HG03139 (cell line): ENCODE measurements at regions not wholly inside any gene's neighbourhood (a gene's known extent, or its start where the extent isn't known, plus 50 kb on each side); places are given as distances from the start of the nearest gene placed in this dataset.
"Not testable (repeated sequence)": the region's sequence is repeated elsewhere in the genome, so short reads cannot be mapped to it uniquely, and the experiment has no call there.

Experiments
- ATAC-seq: cut with Tn5 transposase; IDR thresholded peaks from one replicate; pipeline ENCODE4 v1.9.1; 2021; ENCODE audit not compliant: unreplicated experiment

DNA sequence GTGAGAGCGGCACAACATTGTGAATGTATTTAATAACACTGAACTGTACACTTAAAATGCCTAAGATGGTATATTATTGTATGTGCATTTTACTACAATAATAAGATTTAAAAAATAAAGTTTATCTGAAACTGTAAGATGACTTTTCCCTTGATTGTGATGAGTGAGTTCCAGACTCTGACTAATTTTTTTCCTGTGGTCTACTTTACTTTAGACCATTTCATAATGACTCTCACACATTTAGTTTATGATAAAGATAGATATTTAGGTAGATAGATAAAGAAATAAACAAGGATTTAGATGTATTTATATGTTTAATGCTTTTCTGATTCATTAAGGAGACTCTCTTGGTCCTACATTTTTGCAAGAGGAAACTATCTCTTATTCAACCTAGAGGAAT lies 835.9 kb upstream of the SORCS1 start:
- ATAC-seq = no peak

DNA sequence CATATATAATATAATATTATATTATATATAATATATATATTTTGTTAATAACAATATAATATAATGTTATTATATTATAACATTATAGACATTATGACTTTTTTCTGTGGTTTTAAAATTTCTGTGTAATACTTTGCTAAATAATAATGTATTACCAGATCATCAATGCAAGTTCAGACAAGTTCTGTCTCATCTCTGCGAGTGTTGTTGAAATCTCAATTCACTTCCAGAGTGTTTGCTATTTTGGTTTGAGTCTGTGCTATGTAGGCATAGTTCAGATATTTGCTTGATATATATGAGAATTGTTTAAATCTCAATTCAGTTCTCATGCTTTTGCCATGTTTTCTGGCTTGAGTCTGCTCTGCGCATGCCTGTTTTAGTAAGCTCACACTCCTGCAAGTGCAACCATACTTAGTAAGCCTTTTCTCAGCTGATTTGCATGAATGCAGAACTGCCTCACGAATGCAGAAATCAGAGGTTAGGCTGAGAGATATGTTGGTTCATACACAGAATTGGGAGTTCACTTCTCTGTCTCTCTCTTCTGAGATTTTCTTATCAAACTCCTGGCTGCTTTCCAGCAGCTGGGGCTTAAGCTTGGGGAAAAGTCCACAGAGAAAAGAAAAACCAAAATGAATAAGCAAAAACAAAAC lies 830.2 kb upstream of the SORCS1 start:
- ATAC-seq = no peak

DNA sequence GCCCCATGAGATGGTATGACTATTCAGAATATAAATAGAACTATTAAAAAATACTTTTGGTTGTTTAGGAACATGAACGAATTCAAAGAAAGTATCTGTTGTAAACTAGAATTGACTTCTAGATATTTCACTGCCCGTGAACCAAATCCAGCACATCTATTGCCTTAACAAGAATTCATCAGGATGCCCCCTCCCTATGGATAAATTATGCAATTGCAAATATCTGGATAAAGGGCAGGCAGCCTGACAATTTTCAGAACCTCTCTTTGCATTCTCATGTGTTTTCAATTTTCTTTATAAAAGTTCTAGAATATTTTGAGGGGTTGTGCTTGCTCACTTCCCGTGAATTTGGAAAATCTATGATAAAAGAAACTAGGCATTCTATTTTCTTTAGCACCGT lies 822.1 kb upstream of the SORCS1 start:
- no peak for ATAC-seq

DNA sequence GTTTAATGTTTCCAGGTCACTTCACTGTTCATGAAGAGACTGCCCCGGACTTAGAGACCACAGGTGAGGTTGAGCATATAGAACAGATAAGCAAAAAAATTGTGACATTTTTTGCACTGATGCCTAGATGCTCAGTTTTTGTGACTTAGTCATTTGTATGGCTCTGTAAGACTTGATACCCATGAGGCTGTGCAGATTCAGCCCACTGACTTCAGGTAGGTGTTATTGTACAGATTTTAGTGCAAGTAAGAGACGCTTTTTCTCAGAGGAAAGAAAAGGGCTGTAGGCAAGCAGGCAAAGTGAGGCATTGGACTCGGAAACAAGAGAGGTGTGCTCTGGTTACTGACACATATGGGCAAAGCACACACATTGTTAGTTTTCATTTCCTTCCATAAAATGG lies 820.1 kb upstream of the SORCS1 start:
- no peak for ATAC-seq

DNA sequence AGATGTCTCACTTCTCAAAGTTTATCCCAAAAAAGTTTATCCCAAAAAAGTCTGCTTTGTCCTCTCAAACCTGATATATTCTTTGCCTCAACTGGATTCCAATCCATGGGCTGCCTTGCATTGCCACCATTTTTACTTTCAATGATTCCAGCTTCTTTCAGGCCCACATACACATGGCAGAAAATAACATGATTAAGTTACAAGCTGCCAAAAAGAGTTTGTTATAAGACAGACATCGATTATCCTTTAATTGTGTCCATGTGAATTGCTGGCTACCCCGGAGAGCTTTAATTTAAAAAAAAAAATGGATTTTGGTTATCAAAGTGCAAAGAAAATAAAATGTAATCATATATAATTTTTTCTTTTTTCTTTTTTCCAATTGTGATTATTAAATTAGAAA lies 819.6 kb upstream of the SORCS1 start:
- ATAC-seq = no peak

DNA sequence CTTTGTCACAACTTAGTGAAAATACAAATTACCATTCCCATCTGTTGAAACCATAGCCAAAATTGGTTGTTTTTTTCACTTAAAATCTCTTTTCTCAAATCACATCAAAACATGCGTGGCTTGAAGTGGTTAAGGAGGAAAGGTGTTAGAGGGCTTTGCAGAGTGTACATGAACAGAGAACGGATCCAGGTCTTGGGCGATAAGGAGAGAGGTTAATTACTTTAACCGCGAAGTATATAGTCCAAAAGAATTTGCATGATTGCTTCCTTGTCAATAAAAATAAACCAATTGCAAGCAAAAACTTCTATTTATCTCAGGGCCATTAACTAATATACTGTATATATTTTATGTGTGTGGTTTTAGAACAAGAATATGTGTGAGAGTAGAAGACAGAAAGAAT lies 813.9 kb upstream of the SORCS1 start:
- ATAC-seq = no peak

DNA sequence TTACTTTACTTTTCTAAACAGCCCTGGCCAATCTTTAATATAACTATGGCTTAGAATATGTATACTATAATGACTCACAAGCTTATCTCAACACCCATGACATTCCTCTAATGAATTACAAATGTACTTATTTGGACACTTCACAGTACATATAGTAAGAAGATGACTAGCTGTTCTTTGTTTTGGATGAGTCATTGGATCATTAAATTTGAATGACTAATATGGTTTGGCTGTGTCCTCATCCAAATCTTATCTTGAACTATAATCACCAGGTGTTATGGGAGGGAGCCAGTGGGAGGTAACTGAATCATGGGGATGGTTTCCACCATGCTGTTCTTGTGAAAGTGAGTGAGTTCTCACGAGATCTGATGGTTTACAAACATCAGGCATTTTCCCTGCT lies 807.5 kb upstream of the SORCS1 start:
- no peak for ATAC-seq

DNA sequence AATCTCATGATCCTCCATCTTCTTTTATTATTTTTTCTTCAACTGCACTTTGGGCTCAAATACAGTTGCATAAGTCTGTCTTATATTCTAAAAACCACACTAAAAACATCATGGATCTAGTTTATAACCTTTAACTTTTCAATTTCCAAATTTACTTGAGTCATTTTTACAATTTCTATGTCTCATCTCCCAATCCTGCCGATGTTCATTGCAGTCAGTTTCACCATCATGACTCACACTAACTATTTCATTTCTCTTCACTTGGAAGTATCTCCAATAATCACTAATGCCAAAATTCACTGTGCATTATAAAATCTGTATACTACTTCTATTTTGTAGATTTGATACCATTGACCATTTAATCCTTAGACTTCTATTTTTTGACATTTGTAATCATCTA lies 806.9 kb upstream of the SORCS1 start:
- ATAC-seq = no peak

DNA sequence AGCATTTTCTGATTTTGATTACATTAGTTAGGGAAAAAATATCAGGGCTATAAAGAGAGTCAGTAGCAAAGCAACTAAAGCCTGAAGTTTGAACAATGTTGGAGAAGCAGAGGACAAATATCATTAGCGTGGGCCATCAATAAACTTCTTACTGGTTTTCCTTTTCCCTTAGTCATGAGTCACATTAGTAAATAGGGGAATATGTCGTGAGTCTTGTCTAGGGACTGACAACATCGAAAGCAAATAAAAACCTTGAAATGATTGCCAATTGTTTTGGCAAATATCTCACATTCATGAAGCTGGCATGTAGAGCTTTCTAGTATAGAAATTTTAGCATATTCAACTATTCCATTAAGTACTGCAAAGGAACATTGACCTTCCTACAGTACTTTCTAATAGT lies 806.0 kb upstream of the SORCS1 start:
- ATAC-seq = no peak

DNA sequence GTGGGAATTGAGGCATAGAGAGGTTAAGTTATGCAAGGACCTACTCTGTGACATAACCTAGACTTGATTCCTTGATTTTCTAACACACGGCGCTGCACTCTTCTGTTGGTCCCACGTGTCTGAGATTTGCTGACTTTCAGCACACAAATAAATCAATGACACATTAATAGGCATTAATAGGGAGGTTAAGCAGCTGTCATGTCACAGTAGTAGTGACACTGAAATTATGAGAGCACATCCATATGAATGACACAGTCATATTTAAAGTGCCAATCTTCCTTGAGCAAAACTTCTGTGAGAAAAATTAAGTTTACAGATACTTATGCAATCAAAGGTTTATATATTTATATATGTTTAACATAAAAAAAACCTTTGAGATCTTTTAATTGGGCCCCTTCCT lies 805.4 kb upstream of the SORCS1 start:
- ATAC-seq = no peak

DNA sequence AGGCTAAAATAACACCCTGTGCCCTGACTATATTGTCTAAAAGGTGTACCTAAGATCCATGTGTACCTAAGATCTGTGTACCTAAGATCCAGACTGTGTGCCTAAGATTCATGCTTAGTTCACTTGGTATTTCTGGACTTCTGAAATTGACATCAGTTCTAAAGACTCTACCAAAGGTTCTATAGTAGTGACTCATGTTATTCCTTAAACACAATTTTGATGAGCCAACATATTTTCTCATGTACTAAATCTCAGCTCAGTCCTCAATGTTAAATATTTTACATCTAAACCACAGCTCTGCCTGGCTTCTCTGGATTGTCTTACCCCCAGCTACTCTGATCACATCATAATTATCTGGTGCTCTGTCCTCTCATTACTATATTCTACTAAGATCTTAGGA lies 802.3 kb upstream of the SORCS1 start:
- no peak for ATAC-seq

DNA sequence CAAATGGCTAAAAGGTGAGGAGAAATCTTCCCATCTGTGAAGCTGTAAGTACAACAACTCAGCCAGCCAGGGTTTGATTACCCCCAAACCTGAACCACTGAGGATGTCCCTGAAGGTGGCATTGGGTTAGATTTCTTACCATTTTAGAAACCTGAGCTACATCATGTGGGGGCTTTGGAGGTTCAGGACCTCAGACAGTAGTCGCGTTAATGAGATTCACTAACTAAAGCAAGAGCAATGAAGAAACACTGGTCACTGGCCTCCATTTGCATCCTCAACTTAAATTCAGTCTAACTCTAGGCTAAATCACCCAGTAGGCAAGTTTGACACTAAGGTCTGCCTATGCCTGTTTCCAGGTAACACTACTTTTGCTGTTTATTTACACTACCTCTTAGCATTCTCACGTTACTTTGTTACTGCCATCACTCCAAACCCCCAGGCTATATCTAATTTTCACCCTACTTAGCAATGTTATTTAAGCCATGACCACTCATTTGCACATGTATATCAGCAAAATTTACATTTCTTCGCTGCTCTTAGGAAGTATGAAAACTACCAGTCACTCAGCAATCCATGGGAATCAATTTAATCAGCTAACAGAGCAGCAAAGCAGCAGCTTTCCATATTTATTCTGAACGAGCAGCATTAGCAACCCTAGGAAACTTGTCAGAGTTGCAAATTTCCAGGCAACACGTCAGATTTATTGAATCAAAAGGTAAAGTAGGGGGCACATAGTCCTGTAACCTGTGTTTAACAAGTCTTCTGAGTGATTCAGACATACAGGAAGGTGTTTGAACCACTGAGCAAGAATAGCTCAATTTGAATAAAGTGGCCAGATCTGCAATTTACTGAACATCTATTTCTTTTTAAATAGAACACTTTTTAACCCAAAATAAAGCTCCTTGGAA lies 788.4 kb upstream of the SORCS1 start:
- no peak for ATAC-seq

DNA sequence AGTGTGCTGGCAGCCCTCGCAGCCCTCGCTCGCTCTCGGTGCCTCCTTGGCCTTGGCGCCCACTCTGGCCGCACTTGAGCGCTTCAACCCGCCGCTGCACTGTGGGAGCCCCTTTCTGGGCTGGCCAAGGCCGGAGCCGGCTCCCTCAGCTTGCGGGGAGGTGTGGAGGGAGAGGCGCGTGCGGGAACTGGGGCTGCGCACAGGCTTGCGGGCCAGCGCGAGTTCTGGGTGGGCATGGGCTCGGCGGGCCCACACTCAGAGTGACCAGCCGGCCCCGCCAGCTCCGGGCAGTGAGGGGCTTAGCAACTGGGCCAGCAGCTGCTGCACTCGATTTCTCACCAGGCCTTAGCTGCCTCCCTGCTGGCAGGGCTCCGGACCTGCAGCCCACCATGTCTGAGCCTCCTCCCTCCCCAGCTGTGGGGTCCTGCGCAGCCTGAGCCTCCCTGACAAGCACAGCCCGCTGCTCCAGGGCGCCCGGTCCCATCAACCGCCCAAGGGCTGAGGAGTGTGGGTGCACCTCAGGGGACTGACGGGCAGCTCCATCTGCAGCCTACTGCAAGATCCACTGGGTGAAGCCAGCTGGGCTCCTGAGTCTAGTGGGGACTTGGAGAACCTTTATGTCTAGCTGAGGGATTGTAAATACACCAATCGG lies 786.0 kb upstream of the SORCS1 start:
- ATAC-seq = not testable (repeated sequence)

DNA sequence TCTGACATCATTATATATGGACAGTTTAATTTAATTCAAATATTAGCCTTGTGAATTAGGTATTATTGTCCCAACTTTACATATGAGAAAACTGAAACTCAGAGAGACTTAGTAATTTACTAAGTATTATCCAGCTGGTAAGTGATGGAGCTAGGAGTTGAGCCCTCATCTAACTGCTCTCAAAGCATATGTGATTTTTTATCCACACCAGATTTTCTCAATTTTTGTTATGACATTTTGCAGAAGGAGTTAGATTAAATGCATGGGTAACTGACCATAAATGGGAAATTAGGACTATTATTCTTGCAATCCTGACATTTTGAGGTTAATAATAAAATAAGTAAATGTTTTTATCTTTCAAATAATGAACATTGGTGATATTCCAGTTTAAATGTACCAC lies 778.3 kb upstream of the SORCS1 start:
- no peak for ATAC-seq

DNA sequence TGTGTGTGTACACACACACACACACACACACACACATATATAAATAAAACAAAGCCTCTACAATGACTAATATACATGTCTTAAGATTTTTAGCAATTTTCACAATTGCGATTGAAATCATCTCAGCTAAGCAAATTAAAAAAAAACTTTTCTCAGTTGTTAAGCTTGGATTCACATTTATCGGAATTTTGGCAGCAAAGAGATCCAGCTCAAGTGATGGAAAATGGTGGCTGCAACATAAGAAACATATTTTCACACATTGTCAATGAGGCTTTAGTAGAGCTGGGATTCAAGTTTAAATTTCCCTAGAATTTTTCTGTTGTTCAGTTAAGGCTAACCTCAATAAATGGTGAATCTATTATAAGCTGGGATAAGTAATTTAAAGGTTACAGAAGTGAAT lies 768.6 kb upstream of the SORCS1 start:
- no peak for ATAC-seq

DNA sequence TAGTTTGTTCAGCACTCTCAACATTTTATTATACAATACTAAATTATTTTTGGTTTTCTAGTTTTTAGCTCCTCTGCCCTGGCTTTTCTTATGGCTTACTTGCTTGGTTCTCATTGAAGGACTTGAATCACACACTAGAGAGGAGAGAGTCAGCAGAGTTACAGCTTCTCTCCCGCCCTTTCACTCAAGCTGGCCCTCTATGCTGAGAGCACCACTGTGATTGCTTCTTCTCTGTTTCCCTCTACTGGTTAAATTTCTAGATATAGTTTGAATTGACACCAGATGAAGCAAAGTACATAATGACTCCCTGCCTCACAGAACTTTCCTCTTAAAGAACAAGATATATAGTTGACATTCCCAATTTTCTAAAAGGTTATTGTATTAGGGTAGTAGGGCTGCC lies 767.3 kb upstream of the SORCS1 start:
- no peak for ATAC-seq

DNA sequence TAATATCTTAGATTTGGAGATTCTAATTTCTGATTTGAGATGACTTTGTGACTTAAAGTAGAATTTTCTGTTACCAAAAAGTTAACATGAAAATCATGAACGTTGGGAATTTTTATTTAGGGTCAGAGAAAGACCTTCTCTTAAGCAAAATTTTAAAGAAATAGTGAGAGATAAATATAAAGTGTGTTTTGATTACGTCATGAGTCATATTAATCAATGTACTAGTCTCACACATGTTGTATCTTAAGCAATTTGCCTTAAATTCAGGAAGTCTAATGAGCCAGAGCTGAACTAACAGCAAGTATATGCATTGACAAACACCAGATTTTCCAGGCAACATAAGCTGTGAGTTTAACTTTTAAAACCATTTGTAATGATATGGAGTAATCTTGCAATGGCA lies 765.5 kb upstream of the SORCS1 start:
- ATAC-seq = no peak

DNA sequence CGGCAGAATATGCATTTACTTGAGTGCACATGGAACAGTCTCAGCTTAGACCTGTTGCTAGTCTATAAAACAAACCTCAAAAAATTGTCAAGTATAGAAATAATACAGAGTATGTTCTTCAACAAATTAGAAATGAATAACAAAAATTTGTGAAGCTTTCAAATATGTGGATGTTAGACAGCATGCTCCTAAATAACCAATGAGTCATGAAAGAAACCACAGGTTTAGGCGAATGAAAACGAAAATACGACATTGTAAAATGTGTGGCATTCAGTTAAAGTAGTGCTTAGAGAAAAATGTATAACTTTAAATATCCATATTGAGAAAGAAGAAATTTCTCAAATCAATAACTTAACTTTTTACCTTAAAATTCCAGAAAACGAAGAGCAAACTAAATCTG lies 760.0 kb upstream of the SORCS1 start:
- ATAC-seq = no peak

DNA sequence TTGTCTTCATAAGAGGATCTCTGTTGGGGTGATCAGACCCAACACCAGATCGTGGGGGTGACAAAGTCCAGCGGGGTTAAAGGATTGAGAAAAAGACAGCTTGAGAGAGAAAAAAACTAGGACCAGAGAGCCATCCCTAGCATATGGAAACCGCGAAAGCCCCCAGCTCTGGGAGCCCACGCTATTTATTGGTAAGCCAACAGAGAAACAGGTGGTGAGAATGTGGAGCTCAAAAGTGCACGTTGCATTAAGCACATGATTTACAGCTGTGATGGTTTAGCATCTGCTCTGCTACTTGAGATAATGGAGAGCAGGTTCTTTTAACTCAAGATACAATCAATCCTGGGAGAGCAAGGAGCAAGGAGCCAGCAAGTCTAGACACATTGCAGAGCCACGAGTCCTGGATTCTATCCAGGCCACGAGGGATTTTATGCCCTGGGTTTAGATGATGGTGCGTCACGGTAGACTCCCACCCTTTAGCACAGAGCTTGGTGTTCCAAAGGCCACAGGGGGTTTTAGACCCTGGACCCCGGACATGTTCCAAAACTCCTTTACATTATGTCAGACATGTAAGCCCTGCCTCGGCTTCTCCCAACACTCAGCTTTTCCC lies 755.2 kb upstream of the SORCS1 start:
- no peak for ATAC-seq

DNA sequence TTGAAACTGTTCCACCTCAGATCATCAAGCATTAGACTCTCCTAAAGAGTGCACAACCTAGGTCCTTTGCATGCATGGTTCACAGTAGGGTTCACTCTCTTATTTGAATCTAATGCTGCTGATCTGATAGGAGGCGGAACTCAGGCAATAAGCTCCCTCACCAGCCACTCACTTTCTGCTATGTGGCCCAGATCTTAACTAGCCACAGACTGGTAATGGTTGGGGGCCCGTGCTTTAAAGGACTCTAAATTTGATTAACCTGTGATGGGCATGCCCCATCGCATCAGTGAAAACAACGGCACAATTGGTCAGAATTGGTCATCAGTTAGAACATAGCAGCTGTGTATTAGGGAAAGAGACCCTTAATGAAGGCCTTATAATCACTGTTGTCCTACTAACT lies 753.7 kb upstream of the SORCS1 start:
- ATAC-seq = no peak

DNA sequence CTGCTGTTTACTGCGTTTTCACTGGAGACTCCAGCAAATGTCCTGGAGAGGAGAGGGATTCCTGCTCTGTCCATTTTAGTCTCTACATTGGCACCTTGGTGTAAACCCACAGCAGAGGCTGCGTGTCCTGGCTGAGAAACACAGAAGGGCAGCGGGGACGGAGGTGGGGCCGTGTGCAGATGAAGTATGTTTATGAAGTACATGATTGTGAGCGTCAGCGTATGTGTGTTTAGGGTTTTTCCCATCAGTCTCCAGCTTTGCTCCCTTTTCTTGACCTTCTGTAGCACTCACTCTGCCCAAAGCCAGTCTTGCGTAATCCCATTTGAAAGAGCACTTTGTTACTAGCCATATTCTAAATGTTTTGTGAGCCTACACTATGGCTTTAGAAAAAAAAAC lies 750.7 kb upstream of the SORCS1 start:
- ATAC-seq = no peak
